SU-DHL-6 (cell line): ENCODE measurements at regions not wholly inside any gene's neighbourhood (a gene's known extent, or its start where the extent isn't known, plus 50 kb on each side); places are given as distances from the start of the nearest gene placed in this dataset.

ENCODE experiments used
- CTCF ChIP-seq: fragments of 200-600 bp; sonication (generic); IDR thresholded peaks from one replicate; pipeline ENCODE4 v1.5.1; 2017; ENCODE audit warnings: antibody characterized with exemption, mild to moderate bottlenecking, low read length, moderate library complexity; ENCODE audit not compliant: insufficient read depth, poor library complexity, severe bottlenecking
- EZH2phosphoT487 ChIP-seq: fragments of 200-600 bp; sonication (generic), shearing (Covaris generic); conservative IDR thresholded peaks from 2 replicates; pipeline ENCODE4 v1.6.1; 2018; ENCODE audit warnings: mild to moderate bottlenecking, antibody characterized with exemption, low read length, moderate library complexity, mixed read lengths

GRCh38 chr4:123618606-123619005 lies 222.0 kb downstream of the SPRY1 start:
- TF ChIP-seq CTCF: no peak
- TF ChIP-seq EZH2phosphoT487: no peak
